ENCODE measurements at regions not wholly inside any gene's neighbourhood (a gene's known extent, or its start where the extent isn't known, plus 50 kb on each side); places are given as distances from the start of the nearest gene placed in this dataset.
A peak's percentile ranks its signal among the peaks of the same experiment; 100 is the strongest.

- Histone ChIP-seq H3K4me3 (no peak overlapping the region), H3K27ac (peak overlapping the region in 1 of 2 donors; percentile 83), H3K4me1 (replicated peaks in 1 of 2) (peaks cover 9 to 26% of the 10 kb centered on the region in 2 donors)
- in situ Hi-C loops (cut with MboI; ENCODE audit: low pct_unique_long_range_greater_than_20kb in 2 of 9, low sequenced_read_pairs in 9 of 9, unreplicated experiment in 9 of 9), result no loop called here
- 27 to 90% (median 60%) methylated on average over 1 to 17 of the region's 21 CpGs; no CpG with 5 or more reads in 1 of the 10 experiments for WGBS, 10 experiments
- peak; percentile 81 to 99 (median 98) for ATAC-seq (replicated peaks in 6 of 8)
These were observed 72.9 kb upstream of the DSP start for GRCh38 chr6:7468382-7469081.

- Histone ChIP-seq H3K4me3 (no peak overlapping the region), H3K27ac (no peak overlapping the region), H3K4me1 (replicated peaks in 1 of 2) (peaks cover 9 to 26% of the 10 kb centered on the region in 2 donors)
- in situ Hi-C loops (cut with MboI; ENCODE audit: low pct_unique_long_range_greater_than_20kb in 2 of 9, low sequenced_read_pairs in 9 of 9, unreplicated experiment in 9 of 9), result no loop called here
- 51 to 100% (median 92%) methylated on average over 2 to 4 of the region's 4 CpGs for WGBS, 10 experiments
- ATAC-seq (replicated peaks in 6 of 8), result no peak
These were observed 71.8 kb upstream of the DSP start for GRCh38 chr6:7469696-7470095.

GRCh38 chr6:7471171-7471570 is 70.3 kb upstream of the DSP start:
- H3K4me1 ChIP-seq (replicated peaks in 1 of 2), result peaks cover 9 to 26% of the 10 kb centered on the region in 2 donors

GRCh38 chr6:7473805-7474719 is 67.4 kb upstream of the DSP start:
- WGBS, 10 experiments, result 33 to 90% (median 69%) methylated on average over 1 to 6 of the region's 7 CpGs; no CpG with 5 or more reads in 1 of the 10 experiments
- Histone ChIP-seq H3K4me3 (no peak overlapping the region), H3K27ac (no peak overlapping the region), H3K4me1 (replicated peaks in 1 of 2) (peaks cover 0 to under 1% of the 10 kb centered on the region in 2 donors)
- in situ Hi-C loops (cut with MboI; ENCODE audit: low pct_unique_long_range_greater_than_20kb in 2 of 9, low sequenced_read_pairs in 9 of 9, unreplicated experiment in 9 of 9), result no loop called here
- peak in 1 of 8 experiments; percentile 80 for ATAC-seq (replicated peaks in 6 of 8)

More at GRCh38 chr6:7471171-7471570, 70.3 kb upstream of the DSP start:
- H3K27ac ChIP-seq, result no peak overlapping the region
- in situ Hi-C loops (cut with MboI; ENCODE audit: low pct_unique_long_range_greater_than_20kb in 2 of 9, low sequenced_read_pairs in 9 of 9, unreplicated experiment in 9 of 9), result no loop called here
- no peak for ATAC-seq (replicated peaks in 6 of 8)
- no peak overlapping the region for H3K4me3 ChIP-seq
- WGBS, 10 experiments, result 63 to 100% (median 92%) methylated on average over 1 to 2 of the region's 2 CpGs; no CpG with 5 or more reads in 4 of the 10 experiments

GRCh38 chr6:7475081-7475480 is 66.4 kb upstream of the DSP start:
- H3K27ac ChIP-seq, result no peak overlapping the region
- in situ Hi-C loops (cut with MboI; ENCODE audit: low pct_unique_long_range_greater_than_20kb in 2 of 9, low sequenced_read_pairs in 9 of 9, unreplicated experiment in 9 of 9), result no loop called here
- WGBS, 10 experiments, result 39 to 100% (median 81%) methylated on average over 1 to 5 of the region's 5 CpGs; no CpG with 5 or more reads in 2 of the 10 experiments

GRCh38 chr6:7479801-7480266 is 61.6 kb upstream of the DSP start:
- in situ Hi-C loops (cut with MboI; ENCODE audit: low pct_unique_long_range_greater_than_20kb in 2 of 9, low sequenced_read_pairs in 9 of 9, unreplicated experiment in 9 of 9), result no loop called here
- H3K4me3 ChIP-seq, result no peak overlapping the region
- H3K27ac ChIP-seq, result no peak overlapping the region
- WGBS, 10 experiments, result 0 to 88% (median 78%) methylated on average over 2 to 7 of the region's 12 CpGs; no CpG with 5 or more reads in 1 of the 10 experiments
- H3K4me1 ChIP-seq (replicated peaks in 1 of 2), result no peaks in the 10 kb centered on the region
- peak in 3 of 8 experiments; percentile 88 to 99 (median 99) for ATAC-seq (replicated peaks in 6 of 8)

More at GRCh38 chr6:7475081-7475480, 66.4 kb upstream of the DSP start:
- Histone ChIP-seq H3K4me3 (no peak overlapping the region), H3K4me1 (replicated peaks in 1 of 2) (no peaks in the 10 kb centered on the region)
- ATAC-seq (replicated peaks in 6 of 8), result no peak

- H3K4me3 ChIP-seq, result no peak overlapping the region
- H3K27ac ChIP-seq, result no peak overlapping the region
- in situ Hi-C loops (cut with MboI; ENCODE audit: low pct_unique_long_range_greater_than_20kb in 2 of 9, low sequenced_read_pairs in 9 of 9, unreplicated experiment in 9 of 9), result no loop called here
- no peaks in the 10 kb centered on the region for H3K4me1 ChIP-seq (replicated peaks in 1 of 2)
- ATAC-seq (replicated peaks in 6 of 8), result no peak
These were observed 56.8 kb upstream of the DSP start for GRCh38 chr6:7484666-7485065.

GRCh38 chr6:7486951-7487350 is 54.5 kb upstream of the DSP start:
- WGBS, 10 experiments, result 56 to 100% (median 89%) methylated on average over 1 to 3 of the region's 3 CpGs; no CpG with 5 or more reads in 2 of the 10 experiments
- no peak for ATAC-seq (replicated peaks in 6 of 8)
- H3K27ac ChIP-seq, result no peak overlapping the region
- H3K4me1 ChIP-seq (replicated peaks in 1 of 2), result no peaks in the 10 kb centered on the region
- H3K4me3 ChIP-seq, result no peak overlapping the region
- in situ Hi-C loops (cut with MboI; ENCODE audit: low pct_unique_long_range_greater_than_20kb in 2 of 9, low sequenced_read_pairs in 9 of 9, unreplicated experiment in 9 of 9), result no loop called here

GRCh38 chr6:7488494-7488893 is 53.0 kb upstream of the DSP start:
- Histone ChIP-seq H3K4me1 (replicated peaks in 1 of 2) (no peaks in the 10 kb centered on the region), H3K27ac (no peak overlapping the region), H3K4me3 (no peak overlapping the region)
- WGBS, 10 experiments, result 50 to 100% (median 90%) methylated on average over 1 to 2 of the region's 2 CpGs; no CpG with 5 or more reads in 1 of the 10 experiments
- in situ Hi-C loops (cut with MboI; ENCODE audit: low pct_unique_long_range_greater_than_20kb in 2 of 9, low sequenced_read_pairs in 9 of 9, unreplicated experiment in 9 of 9), result no loop called here
- no peak for ATAC-seq (replicated peaks in 6 of 8)

- no peak overlapping the region for H3K4me3 ChIP-seq
- in situ Hi-C loops (cut with MboI; ENCODE audit: low pct_unique_long_range_greater_than_20kb in 2 of 9, low sequenced_read_pairs in 9 of 9, unreplicated experiment in 9 of 9), result no loop called here
- H3K4me1 ChIP-seq (replicated peaks in 1 of 2), result no peaks in the 10 kb centered on the region
- WGBS, 10 experiments, result 57 to 100% (median 92%) methylated on average over 1 to 2 of the region's 2 CpGs; no CpG with 5 or more reads in 3 of the 10 experiments
- no peak for ATAC-seq (replicated peaks in 6 of 8)
- H3K27ac ChIP-seq, result no peak overlapping the region
These were observed 52.1 kb upstream of the DSP start for GRCh38 chr6:7489376-7489775.

Data from motor neuron (in vitro differentiated cells).